ENCODE measurements at regions not wholly inside any gene's neighbourhood (a gene's known extent, or its start where the extent isn't known, plus 50 kb on each side); places are given as distances from the start of the nearest gene placed in this dataset.

DNA sequence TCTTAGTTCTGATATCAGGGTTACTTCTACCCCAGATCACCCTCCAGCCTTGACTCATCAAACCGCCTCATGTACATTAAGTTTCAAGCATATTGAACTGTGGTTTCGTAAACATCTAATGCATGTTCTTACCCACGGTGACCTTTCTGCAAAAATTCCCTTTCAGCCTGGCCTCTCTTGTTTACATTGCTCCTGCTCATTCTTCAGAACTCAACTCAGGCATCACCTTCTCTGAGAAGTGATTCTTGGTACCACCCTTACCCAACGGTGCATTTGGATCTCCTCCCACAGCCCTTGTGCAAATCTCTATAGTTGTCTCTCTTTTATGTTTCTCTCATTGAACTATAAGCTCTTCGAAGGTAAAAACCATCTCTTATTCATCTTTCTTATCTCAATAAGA is 503.1 kb upstream of the PKDCC start:
- no peak for DNase-seq (ENCODE audit: low read depth in 1 of 2, low spot score in 1 of 2)
- H3K4me3 ChIP-seq (replicated peaks; ENCODE audit: insufficient read depth, low read length): no peak overlapping the region
- H3K27ac ChIP-seq (replicated peaks): no peak overlapping the region
- TF ChIP-seq SPI1 (IDR thresholded peaks at IDR 0.05; ENCODE audit: borderline replicate concordance, low read depth) (no peak), POLR2AphosphoS5 (IDR thresholded peaks at IDR 0.05; ENCODE audit: low read depth) (no peak), GABPA (IDR thresholded peaks at IDR 0.05; ENCODE audit: low read depth) (no peak)
- TF ChIP-seq, protein P1, sequence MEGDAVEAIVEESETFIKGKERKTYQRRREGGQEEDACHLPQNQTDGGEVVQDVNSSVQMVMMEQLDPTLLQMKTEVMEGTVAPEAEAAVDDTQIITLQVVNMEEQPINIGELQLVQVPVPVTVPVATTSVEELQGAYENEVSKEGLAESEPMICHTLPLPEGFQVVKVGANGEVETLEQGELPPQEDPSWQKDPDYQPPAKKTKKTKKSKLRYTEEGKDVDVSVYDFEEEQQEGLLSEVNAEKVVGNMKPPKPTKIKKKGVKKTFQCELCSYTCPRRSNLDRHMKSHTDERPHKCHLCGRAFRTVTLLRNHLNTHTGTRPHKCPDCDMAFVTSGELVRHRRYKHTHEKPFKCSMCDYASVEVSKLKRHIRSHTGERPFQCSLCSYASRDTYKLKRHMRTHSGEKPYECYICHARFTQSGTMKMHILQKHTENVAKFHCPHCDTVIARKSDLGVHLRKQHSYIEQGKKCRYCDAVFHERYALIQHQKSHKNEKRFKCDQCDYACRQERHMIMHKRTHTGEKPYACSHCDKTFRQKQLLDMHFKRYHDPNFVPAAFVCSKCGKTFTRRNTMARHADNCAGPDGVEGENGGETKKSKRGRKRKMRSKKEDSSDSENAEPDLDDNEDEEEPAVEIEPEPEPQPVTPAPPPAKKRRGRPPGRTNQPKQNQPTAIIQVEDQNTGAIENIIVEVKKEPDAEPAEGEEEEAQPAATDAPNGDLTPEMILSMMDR (IDR thresholded peaks at IDR 0.05; ENCODE audit: insufficient read depth, low read length): no peak
- TF ChIP-seq, protein P2, sequence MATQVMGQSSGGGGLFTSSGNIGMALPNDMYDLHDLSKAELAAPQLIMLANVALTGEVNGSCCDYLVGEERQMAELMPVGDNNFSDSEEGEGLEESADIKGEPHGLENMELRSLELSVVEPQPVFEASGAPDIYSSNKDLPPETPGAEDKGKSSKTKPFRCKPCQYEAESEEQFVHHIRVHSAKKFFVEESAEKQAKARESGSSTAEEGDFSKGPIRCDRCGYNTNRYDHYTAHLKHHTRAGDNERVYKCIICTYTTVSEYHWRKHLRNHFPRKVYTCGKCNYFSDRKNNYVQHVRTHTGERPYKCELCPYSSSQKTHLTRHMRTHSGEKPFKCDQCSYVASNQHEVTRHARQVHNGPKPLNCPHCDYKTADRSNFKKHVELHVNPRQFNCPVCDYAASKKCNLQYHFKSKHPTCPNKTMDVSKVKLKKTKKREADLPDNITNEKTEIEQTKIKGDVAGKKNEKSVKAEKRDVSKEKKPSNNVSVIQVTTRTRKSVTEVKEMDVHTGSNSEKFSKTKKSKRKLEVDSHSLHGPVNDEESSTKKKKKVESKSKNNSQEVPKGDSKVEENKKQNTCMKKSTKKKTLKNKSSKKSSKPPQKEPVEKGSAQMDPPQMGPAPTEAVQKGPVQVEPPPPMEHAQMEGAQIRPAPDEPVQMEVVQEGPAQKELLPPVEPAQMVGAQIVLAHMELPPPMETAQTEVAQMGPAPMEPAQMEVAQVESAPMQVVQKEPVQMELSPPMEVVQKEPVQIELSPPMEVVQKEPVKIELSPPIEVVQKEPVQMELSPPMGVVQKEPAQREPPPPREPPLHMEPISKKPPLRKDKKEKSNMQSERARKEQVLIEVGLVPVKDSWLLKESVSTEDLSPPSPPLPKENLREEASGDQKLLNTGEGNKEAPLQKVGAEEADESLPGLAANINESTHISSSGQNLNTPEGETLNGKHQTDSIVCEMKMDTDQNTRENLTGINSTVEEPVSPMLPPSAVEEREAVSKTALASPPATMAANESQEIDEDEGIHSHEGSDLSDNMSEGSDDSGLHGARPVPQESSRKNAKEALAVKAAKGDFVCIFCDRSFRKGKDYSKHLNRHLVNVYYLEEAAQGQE (IDR thresholded peaks at IDR 0.05; ENCODE audit: insufficient replicate concordance, low read depth): no peak
- no peaks in the 10 kb centered on the region for H3K27me3 ChIP-seq (ENCODE audit: insufficient read depth, poor library complexity, severe bottlenecking)

DNA sequence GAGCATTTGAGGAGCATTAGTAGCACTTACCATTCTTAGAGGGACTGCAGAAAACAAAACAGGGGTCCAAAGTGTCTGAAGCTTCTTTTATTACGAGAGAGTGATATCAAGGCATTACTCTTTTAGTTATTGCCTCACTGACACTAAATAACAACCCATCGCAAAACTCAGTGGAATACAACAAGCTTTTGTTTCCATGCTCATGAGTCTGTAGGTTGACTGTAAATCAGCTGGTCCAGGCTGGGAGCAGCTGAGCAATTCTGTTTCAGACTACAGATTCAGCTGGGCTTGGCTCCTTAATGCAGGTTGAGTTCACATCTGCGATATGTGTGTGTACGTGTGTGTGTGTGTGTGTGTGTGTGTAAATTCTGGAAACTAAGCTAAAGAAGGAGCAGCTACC is 501.8 kb upstream of the PKDCC start:
- no peak overlapping the region for H3K4me3 ChIP-seq (replicated peaks; ENCODE audit: insufficient read depth, low read length)
- H3K27me3 ChIP-seq (ENCODE audit: insufficient read depth, poor library complexity, severe bottlenecking): no peaks in the 10 kb centered on the region
- no peak for TF ChIP-seq GABPA (IDR thresholded peaks at IDR 0.05; ENCODE audit: low read depth)
- no peak for TF ChIP-seq POLR2AphosphoS5 (IDR thresholded peaks at IDR 0.05; ENCODE audit: low read depth)
- no peak for TF ChIP-seq SPI1 (IDR thresholded peaks at IDR 0.05; ENCODE audit: borderline replicate concordance, low read depth)
- TF ChIP-seq, protein P1 (IDR thresholded peaks at IDR 0.05; ENCODE audit: insufficient read depth, low read length): no peak
- TF ChIP-seq, protein P2 (IDR thresholded peaks at IDR 0.05; ENCODE audit: insufficient replicate concordance, low read depth): no peak
- no peak overlapping the region for H3K27ac ChIP-seq (replicated peaks)
- no peak for DNase-seq (ENCODE audit: low read depth in 1 of 2, low spot score in 1 of 2)

DNA sequence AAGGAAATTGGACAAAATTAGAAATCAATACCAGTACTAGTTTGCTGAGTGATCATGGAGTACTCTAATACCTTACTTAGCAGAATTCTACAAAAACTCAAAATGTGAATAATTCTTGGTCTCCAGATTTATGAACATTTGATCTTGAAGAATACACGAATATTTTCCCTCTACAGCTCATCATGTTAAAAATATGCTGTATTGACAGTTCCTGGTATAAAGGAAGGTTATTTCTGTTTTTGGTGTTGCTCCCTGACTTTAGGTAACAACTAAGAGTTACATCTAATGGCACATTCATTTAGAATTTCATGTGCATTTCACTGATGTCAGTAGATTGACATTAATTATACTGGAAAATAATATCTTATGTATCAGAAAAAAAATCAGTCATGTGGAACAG is 479.2 kb upstream of the PKDCC start:
- H3K27ac ChIP-seq (replicated peaks): no peak overlapping the region
- DNase-seq (ENCODE audit: low read depth in 1 of 2, low spot score in 1 of 2): no peak

More for the DNA sequence above, 479.2 kb upstream of the PKDCC start:
- TF ChIP-seq POLR2AphosphoS5 (IDR thresholded peaks at IDR 0.05; ENCODE audit: low read depth) (no peak), GABPA (IDR thresholded peaks at IDR 0.05; ENCODE audit: low read depth) (no peak), SPI1 (IDR thresholded peaks at IDR 0.05; ENCODE audit: borderline replicate concordance, low read depth) (no peak)
- TF ChIP-seq, protein P2 (IDR thresholded peaks at IDR 0.05; ENCODE audit: insufficient replicate concordance, low read depth): no peak
- TF ChIP-seq, protein P1 (IDR thresholded peaks at IDR 0.05; ENCODE audit: insufficient read depth, low read length): no peak
- Histone ChIP-seq H3K27me3 (ENCODE audit: insufficient read depth, poor library complexity, severe bottlenecking) (no peaks in the 10 kb centered on the region), H3K4me3 (replicated peaks; ENCODE audit: insufficient read depth, low read length) (no peak overlapping the region)

Data from HL-60 (cell line).